NB4 (cell line): ENCODE measurements at regions not wholly inside any gene's neighbourhood (a gene's known extent, or its start where the extent isn't known, plus 50 kb on each side); places are given as distances from the start of the nearest gene placed in this dataset.
A peak's percentile ranks its signal among the peaks of the same experiment; 100 is the strongest.

Source experiments
- DNase-seq: peaks from one replicate; pipeline ENCODE4 v3.0.0; 2010; ENCODE audit warnings: low read depth
- H3K4me3 ChIP-seq: one replicate; pipeline ENCODE4 v1.5.1; 2011; ENCODE audit warnings: mild to moderate bottlenecking, low read depth, low read length, moderate library complexity
- CTCF ChIP-seq: IDR thresholded peaks from one replicate; pipeline ENCODE4 v1.5.1; 2012; ENCODE audit warnings: low read depth, low read length
- MAX ChIP-seq: IDR thresholded peaks from 2 replicates; pipeline ENCODE4 v1.6.1; 2011; ENCODE audit warnings: low read depth, low read length
- MYC ChIP-seq: IDR thresholded peaks from 2 replicates; pipeline ENCODE4 v1.6.1; 2011; ENCODE audit warnings: low read depth, low read length
- POLR2A ChIP-seq: IDR thresholded peaks from 2 replicates; pipeline ENCODE4 v1.6.1; 2011; ENCODE audit warnings: mild to moderate bottlenecking; ENCODE audit not compliant: insufficient read length; ENCODE audit errors: extremely low read depth

- TF ChIP-seq MAX (no peak), CTCF (no peak), POLR2A (no peak), MYC (no peak)
- no peak for DNase-seq
- H3K4me3 ChIP-seq, result no peak overlapping the region
Measured at GRCh38 chr15:35944945-35945585, 399.1 kb upstream of the DPH6 start.

GRCh38 chr15:35953424-35953823 lies 407.5 kb upstream of the DPH6 start:
- no peak overlapping the region for H3K4me3 ChIP-seq
- DNase-seq, result no peak
- TF ChIP-seq POLR2A (no peak), MYC (no peak), CTCF (no peak), MAX (no peak)

GRCh38 chr15:35956056-35956455 lies 410.1 kb upstream of the DPH6 start:
- TF ChIP-seq CTCF, result no peak
- no peak for TF ChIP-seq MAX
- no peak for TF ChIP-seq MYC
- TF ChIP-seq POLR2A, result no peak
- no peak for DNase-seq
- no peak overlapping the region for H3K4me3 ChIP-seq

- DNase-seq, result no peak
- TF ChIP-seq MAX (no peak), MYC (no peak), POLR2A (no peak), CTCF (no peak)
- H3K4me3 ChIP-seq, result no peak overlapping the region
Measured at GRCh38 chr15:35958021-35958420, 412.1 kb upstream of the DPH6 start.

GRCh38 chr15:35958975-35959374 lies 413.0 kb upstream of the DPH6 start:
- no peak for TF ChIP-seq MAX
- TF ChIP-seq MYC, result no peak
- no peak for TF ChIP-seq POLR2A
- TF ChIP-seq CTCF, result no peak
- DNase-seq, result no peak
- H3K4me3 ChIP-seq, result no peak overlapping the region

GRCh38 chr15:35963326-35963725 lies 417.4 kb upstream of the DPH6 start:
- no peak for TF ChIP-seq MAX
- TF ChIP-seq CTCF, result no peak
- TF ChIP-seq MYC, result no peak
- TF ChIP-seq POLR2A, result no peak
- DNase-seq, result peak; percentile 9
- H3K4me3 ChIP-seq, result no peak overlapping the region
